ENCODE measurements at regions not wholly inside any gene's neighbourhood (a gene's known extent, or its start where the extent isn't known, plus 50 kb on each side); places are given as distances from the start of the nearest gene placed in this dataset.

DNA sequence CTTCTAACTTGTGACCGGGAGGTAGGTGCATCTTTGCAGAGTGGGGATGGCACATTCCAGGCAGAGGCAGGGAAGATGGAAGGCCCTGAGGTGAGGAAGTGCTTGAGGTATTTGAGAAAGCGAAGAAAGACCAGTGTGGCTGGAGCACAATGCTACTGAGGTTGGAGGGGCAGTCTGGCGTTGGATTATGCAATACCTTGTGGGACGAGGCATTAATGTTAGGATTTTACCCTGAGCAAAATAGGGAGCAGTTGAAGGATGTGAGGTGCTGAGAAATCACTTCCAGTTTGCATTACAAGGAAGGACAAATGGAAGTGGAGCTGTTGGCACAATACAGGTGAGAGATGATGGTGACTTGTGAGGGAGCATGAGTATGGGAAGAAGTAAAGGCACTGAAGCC is 145.5 kb downstream of the KCNA5 start:
- H3K4me1 Mint-ChIP-seq = no peaks in the 10 kb centered on the region
- CTCF ChIA-PET = no interaction called here
- H3K27ac ChIP-seq (ENCODE audit: low read length) = no peak overlapping the region
- ATAC-seq (replicated peaks in 1 of 4) (no peak), DNase-seq (no peak)
- H3K27me3 ChIP-seq (replicated peaks in 1 of 2; ENCODE audit: control insufficient read depth in 2 of 2, extremely low read depth in 1 of 2, insufficient read depth in 2 of 2, low read length in 1 of 2) = peaks cover 0 to 2% of the 10 kb centered on the region in 2 experiments
- H3K27ac Mint-ChIP-seq = no peak overlapping the region
- no peak overlapping the region for H3K4me3 ChIP-seq (ENCODE audit: control insufficient read depth in 1 of 2, extremely low read depth in 1 of 2, low read length in 1 of 2)
- H3K36me3 Mint-ChIP-seq = no peaks in the 10 kb centered on the region
- H3K9me3 Mint-ChIP-seq = no peaks in the 10 kb centered on the region
- no peaks in the 10 kb centered on the region for H3K36me3 ChIP-seq (ENCODE audit: control insufficient read depth in 2 of 2, extremely low read depth in 1 of 2, insufficient read depth in 1 of 2, low read length in 1 of 2)
- POLR2A ChIA-PET = no interaction called here
- H3K9me3 ChIP-seq = no peaks in the 10 kb centered on the region
- WGBS (ENCODE audit: insufficient coverage) = 65% methylated on average over 4 of the region's 4 CpGs
- no peak overlapping the region for H3K4me3 Mint-ChIP-seq
- H3K4me1 ChIP-seq (ENCODE audit: control insufficient read depth in 1 of 2, extremely low read depth in 1 of 2, insufficient read depth in 2 of 2, low read length in 2 of 2) = no peaks in the 10 kb centered on the region
- peaks cover 0 to 3% of the 10 kb centered on the region in 2 donors for H3K27me3 Mint-ChIP-seq

DNA sequence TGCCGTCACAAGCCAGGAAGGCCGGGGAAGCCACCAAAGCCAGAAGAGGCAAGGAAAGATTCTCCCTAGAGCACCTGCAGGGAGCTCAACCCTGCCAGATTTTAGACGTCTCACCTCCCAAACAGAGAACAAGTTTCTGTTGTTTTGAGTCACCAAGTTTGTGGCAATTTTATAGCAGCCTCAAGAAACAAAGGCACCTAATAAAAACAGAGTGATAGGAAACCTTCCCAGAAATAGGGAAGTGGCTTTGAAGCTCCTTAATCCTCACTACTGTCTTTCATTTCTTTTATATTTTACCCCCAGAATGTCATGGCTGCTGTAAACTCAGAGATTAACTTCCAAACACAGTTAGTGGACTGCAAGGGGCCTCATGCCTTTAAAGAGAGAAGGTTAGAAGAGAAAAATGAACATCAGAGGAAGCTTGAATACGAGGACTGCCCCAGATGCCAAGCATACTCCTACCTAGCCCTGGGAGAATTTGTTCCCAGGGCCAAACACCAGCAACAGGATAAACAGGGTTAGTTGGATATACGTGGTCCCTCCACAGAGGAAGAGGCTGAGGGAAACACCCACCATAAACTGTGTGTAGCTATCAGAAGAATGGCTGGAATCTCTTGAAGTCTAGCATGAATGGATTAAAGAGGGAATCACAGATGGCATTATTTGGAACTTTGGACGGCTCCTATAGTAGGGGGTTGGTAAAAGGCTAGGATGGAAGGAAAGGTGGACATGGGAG is 148.3 kb downstream of the KCNA5 start:
- Histone ChIP-seq H3K9me3 (no peaks in the 10 kb centered on the region), H3K4me3 (ENCODE audit: control insufficient read depth in 1 of 2, extremely low read depth in 1 of 2, low read length in 1 of 2) (no peak overlapping the region), H3K27me3 (replicated peaks in 1 of 2; ENCODE audit: control insufficient read depth in 2 of 2, extremely low read depth in 1 of 2, insufficient read depth in 2 of 2, low read length in 1 of 2) (no peaks in the 10 kb centered on the region), H3K36me3 (ENCODE audit: control insufficient read depth in 2 of 2, extremely low read depth in 1 of 2, insufficient read depth in 1 of 2, low read length in 1 of 2) (no peaks in the 10 kb centered on the region), H3K4me1 (ENCODE audit: control insufficient read depth in 1 of 2, extremely low read depth in 1 of 2, insufficient read depth in 2 of 2, low read length in 2 of 2) (no peaks in the 10 kb centered on the region), H3K27ac (ENCODE audit: low read length) (no peak overlapping the region)
- DNase-seq (no peak), ATAC-seq (replicated peaks in 1 of 4) (no peak)
- Mint-ChIP-seq H3K36me3 (no peaks in the 10 kb centered on the region), H3K4me3 (no peak overlapping the region), H3K27me3 (no peaks in the 10 kb centered on the region), H3K4me1 (no peaks in the 10 kb centered on the region), H3K27ac (no peak overlapping the region), H3K9me3 (no peaks in the 10 kb centered on the region)
- POLR2A ChIA-PET = no interaction called here
- CTCF ChIA-PET = interaction anchor here in 1 of 2 donors (0.5 kb wide), 1 partner anchor 14 kb away, joined by 4 read pairs; no protein-coding TSS in a partner anchor
- WGBS (ENCODE audit: insufficient coverage) = 42% methylated on average over 3 of the region's 6 CpGs

DNA sequence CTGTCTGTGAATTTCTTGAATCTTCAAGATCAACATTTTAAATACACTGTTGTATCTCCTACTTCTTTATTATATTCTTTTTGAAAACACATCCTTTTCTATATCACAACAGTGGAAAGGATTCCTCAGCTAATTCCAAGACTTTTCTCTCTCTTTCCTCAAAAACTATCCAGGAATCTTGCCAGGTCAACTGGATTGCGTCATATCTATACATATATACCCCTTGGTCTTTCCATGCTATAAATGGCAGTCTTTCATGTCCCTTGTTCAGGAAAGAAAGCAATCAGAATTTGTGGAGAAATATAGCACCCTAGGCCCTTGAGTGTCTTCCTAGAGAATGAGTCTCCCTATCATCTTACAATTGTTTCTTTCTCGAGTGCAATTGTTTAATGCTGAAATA is 149.0 kb downstream of the KCNA5 start:
- H3K4me1 ChIP-seq (ENCODE audit: control insufficient read depth in 1 of 2, extremely low read depth in 1 of 2, insufficient read depth in 2 of 2, low read length in 2 of 2) = no peaks in the 10 kb centered on the region
- no peaks in the 10 kb centered on the region for H3K27me3 ChIP-seq (replicated peaks in 1 of 2; ENCODE audit: control insufficient read depth in 2 of 2, extremely low read depth in 1 of 2, insufficient read depth in 2 of 2, low read length in 1 of 2)
- Mint-ChIP-seq H3K4me1 (no peaks in the 10 kb centered on the region), H3K9me3 (no peaks in the 10 kb centered on the region), H3K27ac (no peak overlapping the region), H3K36me3 (no peaks in the 10 kb centered on the region), H3K4me3 (no peak overlapping the region), H3K27me3 (no peaks in the 10 kb centered on the region)
- H3K27ac ChIP-seq (ENCODE audit: low read length) = no peak overlapping the region
- ChIA-PET POLR2A (no interaction called here), CTCF (no interaction called here)
- WGBS (ENCODE audit: insufficient coverage) = 80% methylated on average over 1 of the region's 2 CpGs
- H3K4me3 ChIP-seq (ENCODE audit: control insufficient read depth in 1 of 2, extremely low read depth in 1 of 2, low read length in 1 of 2) = no peak overlapping the region
- H3K9me3 ChIP-seq = no peaks in the 10 kb centered on the region
- DNase-seq = no peak
- H3K36me3 ChIP-seq (ENCODE audit: control insufficient read depth in 2 of 2, extremely low read depth in 1 of 2, insufficient read depth in 1 of 2, low read length in 1 of 2) = no peaks in the 10 kb centered on the region
- ATAC-seq (replicated peaks in 1 of 4) = no peak

DNA sequence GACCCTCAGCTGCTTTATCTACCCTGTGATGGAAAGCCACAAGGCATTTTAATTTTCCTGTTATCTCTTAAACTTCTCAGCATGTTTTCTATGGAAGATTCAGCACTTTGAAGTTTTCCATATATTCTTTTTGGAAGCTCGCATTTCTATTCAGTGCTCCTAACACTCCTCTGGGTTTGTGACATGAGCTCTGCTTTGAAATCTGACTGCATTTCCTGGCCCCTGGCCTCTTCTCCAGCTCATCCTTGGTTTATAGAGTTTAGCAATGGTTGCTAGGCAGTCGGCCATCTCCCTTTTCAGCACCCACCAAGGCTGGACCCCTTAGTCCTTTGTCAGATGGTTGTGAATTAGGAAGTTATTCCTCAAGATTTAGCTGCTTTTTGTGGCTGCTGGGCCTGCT is 150.6 kb downstream of the KCNA5 start:
- Histone ChIP-seq H3K36me3 (ENCODE audit: control insufficient read depth in 2 of 2, extremely low read depth in 1 of 2, insufficient read depth in 1 of 2, low read length in 1 of 2) (no peaks in the 10 kb centered on the region), H3K4me3 (ENCODE audit: control insufficient read depth in 1 of 2, extremely low read depth in 1 of 2, low read length in 1 of 2) (no peak overlapping the region), H3K4me1 (ENCODE audit: control insufficient read depth in 1 of 2, extremely low read depth in 1 of 2, insufficient read depth in 2 of 2, low read length in 2 of 2) (no peaks in the 10 kb centered on the region), H3K27me3 (replicated peaks in 1 of 2; ENCODE audit: control insufficient read depth in 2 of 2, extremely low read depth in 1 of 2, insufficient read depth in 2 of 2, low read length in 1 of 2) (no peaks in the 10 kb centered on the region), H3K9me3 (no peaks in the 10 kb centered on the region), H3K27ac (ENCODE audit: low read length) (no peak overlapping the region)
- no peaks in the 10 kb centered on the region for H3K9me3 Mint-ChIP-seq
- ChIA-PET POLR2A (no interaction called here), CTCF (interaction anchor here in 1 of 2 donors (0.8 kb wide), 1 partner anchor 345 kb away, joined by 6 read pairs; no protein-coding TSS in a partner anchor)
- no peaks in the 10 kb centered on the region for H3K36me3 Mint-ChIP-seq
- no peak overlapping the region for H3K27ac Mint-ChIP-seq
- H3K4me1 Mint-ChIP-seq = no peaks in the 10 kb centered on the region
- DNase-seq (no peak), ATAC-seq (replicated peaks in 1 of 4) (no peak)
- WGBS (ENCODE audit: insufficient coverage) = no CpG with 5 or more reads among the region's 2 CpGs
- H3K27me3 Mint-ChIP-seq = peaks cover 7% of the 10 kb centered on the region in 2 donors
- H3K4me3 Mint-ChIP-seq = no peak overlapping the region

DNA sequence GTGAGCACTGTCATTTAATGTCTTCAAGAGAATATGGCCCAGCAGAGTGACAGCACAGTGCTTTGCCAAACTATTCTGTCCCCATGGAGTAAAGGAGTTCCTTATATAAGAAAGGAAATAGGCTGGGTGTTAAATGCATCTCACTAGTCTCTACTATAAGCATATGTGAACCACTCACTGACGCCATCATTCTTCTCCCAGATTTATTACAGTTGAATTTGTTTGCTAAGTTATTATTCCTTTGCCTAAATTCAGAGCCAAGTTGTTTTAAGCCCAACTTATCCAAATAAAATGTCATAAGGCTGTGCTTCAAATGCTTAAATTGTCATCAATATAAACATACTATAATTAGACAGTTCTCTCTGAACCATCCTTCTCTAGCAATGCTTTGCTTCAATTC is 151.6 kb downstream of the KCNA5 start:
- WGBS (ENCODE audit: insufficient coverage) = no CpG with 5 or more reads among the region's 1 CpG
- Histone ChIP-seq H3K4me3 (ENCODE audit: control insufficient read depth in 1 of 2, extremely low read depth in 1 of 2, low read length in 1 of 2) (no peak overlapping the region), H3K9me3 (no peaks in the 10 kb centered on the region), H3K4me1 (ENCODE audit: control insufficient read depth in 1 of 2, extremely low read depth in 1 of 2, insufficient read depth in 2 of 2, low read length in 2 of 2) (no peaks in the 10 kb centered on the region), H3K36me3 (ENCODE audit: control insufficient read depth in 2 of 2, extremely low read depth in 1 of 2, insufficient read depth in 1 of 2, low read length in 1 of 2) (no peaks in the 10 kb centered on the region), H3K27me3 (replicated peaks in 1 of 2; ENCODE audit: control insufficient read depth in 2 of 2, extremely low read depth in 1 of 2, insufficient read depth in 2 of 2, low read length in 1 of 2) (peaks cover 0 to 6% of the 10 kb centered on the region in 2 experiments), H3K27ac (ENCODE audit: low read length) (no peak overlapping the region)
- no peak overlapping the region for H3K27ac Mint-ChIP-seq
- CTCF ChIA-PET = no interaction called here
- H3K36me3 Mint-ChIP-seq = no peaks in the 10 kb centered on the region
- ATAC-seq (replicated peaks in 1 of 4) (no peak), DNase-seq (no peak)
- no peaks in the 10 kb centered on the region for H3K9me3 Mint-ChIP-seq
- POLR2A ChIA-PET = no interaction called here
- no peak overlapping the region for H3K4me3 Mint-ChIP-seq
- H3K4me1 Mint-ChIP-seq = no peaks in the 10 kb centered on the region
- H3K27me3 Mint-ChIP-seq = peaks cover 11 to 14% of the 10 kb centered on the region in 2 donors

DNA sequence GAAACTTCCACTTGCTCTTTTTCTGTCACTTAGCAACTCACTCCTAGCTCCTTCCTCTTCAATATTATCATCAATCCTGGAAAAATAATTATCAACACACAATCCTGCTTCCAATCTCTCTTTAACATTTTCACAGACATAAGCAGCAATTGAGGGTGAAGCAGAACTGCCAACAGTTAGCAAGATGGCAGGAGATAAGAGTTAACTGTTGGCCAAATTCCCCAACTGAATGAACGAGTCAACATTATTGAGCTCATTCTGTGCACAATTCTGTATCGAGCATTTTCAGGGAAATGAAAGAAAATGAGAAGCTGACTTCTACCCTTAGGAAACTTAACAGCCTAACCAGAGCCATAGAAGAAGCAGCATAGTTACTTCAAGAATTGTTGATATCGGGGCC is 152.0 kb downstream of the KCNA5 start:
- Mint-ChIP-seq H3K27ac (no peak overlapping the region), H3K4me3 (no peak overlapping the region), H3K4me1 (no peaks in the 10 kb centered on the region), H3K9me3 (no peaks in the 10 kb centered on the region), H3K36me3 (no peaks in the 10 kb centered on the region), H3K27me3 (peaks cover 12 to 15% of the 10 kb centered on the region in 2 donors)
- no peak for DNase-seq
- Histone ChIP-seq H3K27ac (ENCODE audit: low read length) (no peak overlapping the region), H3K9me3 (no peaks in the 10 kb centered on the region), H3K4me3 (ENCODE audit: control insufficient read depth in 1 of 2, extremely low read depth in 1 of 2, low read length in 1 of 2) (no peak overlapping the region), H3K27me3 (replicated peaks in 1 of 2; ENCODE audit: control insufficient read depth in 2 of 2, extremely low read depth in 1 of 2, insufficient read depth in 2 of 2, low read length in 1 of 2) (peaks cover 0 to 10% of the 10 kb centered on the region in 2 experiments), H3K4me1 (ENCODE audit: control insufficient read depth in 1 of 2, extremely low read depth in 1 of 2, insufficient read depth in 2 of 2, low read length in 2 of 2) (no peaks in the 10 kb centered on the region), H3K36me3 (ENCODE audit: control insufficient read depth in 2 of 2, extremely low read depth in 1 of 2, insufficient read depth in 1 of 2, low read length in 1 of 2) (no peaks in the 10 kb centered on the region)
- no peak for ATAC-seq (replicated peaks in 1 of 4)
- WGBS (ENCODE audit: insufficient coverage) = 58% methylated on average over 2 of the region's 3 CpGs
- ChIA-PET CTCF (no interaction called here), POLR2A (no interaction called here)

DNA sequence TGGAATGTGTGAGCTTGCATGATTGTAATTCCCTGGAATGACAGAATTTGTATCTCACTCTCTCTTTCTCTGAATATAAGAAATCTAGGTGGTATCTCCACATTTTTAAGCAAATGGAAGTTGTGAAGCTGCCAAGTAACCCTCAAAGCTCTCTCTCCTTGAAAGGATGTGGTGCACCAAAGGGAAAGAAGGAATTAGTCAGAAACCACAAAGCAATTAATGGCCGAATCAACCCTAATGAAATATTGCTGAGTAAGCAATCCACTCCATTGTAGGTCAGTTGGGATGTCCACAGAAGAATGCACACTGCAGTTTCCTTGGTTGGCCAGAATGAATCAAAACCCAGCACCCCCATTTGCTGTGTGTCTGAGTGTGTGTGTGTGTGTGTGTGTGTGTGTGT is 153.5 kb downstream of the KCNA5 start:
- no peaks in the 10 kb centered on the region for H3K4me1 Mint-ChIP-seq
- H3K36me3 ChIP-seq (ENCODE audit: control insufficient read depth in 2 of 2, extremely low read depth in 1 of 2, insufficient read depth in 1 of 2, low read length in 1 of 2) = no peaks in the 10 kb centered on the region
- ChIA-PET CTCF (no interaction called here), POLR2A (no interaction called here)
- no peak for DNase-seq
- no peaks in the 10 kb centered on the region for H3K9me3 ChIP-seq
- H3K36me3 Mint-ChIP-seq = no peaks in the 10 kb centered on the region
- H3K27me3 Mint-ChIP-seq = peaks cover 15 to 16% of the 10 kb centered on the region in 2 donors
- no peak overlapping the region for H3K4me3 Mint-ChIP-seq
- no peaks in the 10 kb centered on the region for H3K4me1 ChIP-seq (ENCODE audit: control insufficient read depth in 1 of 2, extremely low read depth in 1 of 2, insufficient read depth in 2 of 2, low read length in 2 of 2)
- no peak for ATAC-seq (replicated peaks in 1 of 4)
- H3K27ac Mint-ChIP-seq = no peak overlapping the region
- H3K27me3 ChIP-seq (replicated peaks in 1 of 2; ENCODE audit: control insufficient read depth in 2 of 2, extremely low read depth in 1 of 2, insufficient read depth in 2 of 2, low read length in 1 of 2) = peaks cover 0 to 17% of the 10 kb centered on the region in 2 experiments
- H3K9me3 Mint-ChIP-seq = no peaks in the 10 kb centered on the region
- H3K27ac ChIP-seq (ENCODE audit: low read length) = no peak overlapping the region
- H3K4me3 ChIP-seq (ENCODE audit: control insufficient read depth in 1 of 2, extremely low read depth in 1 of 2, low read length in 1 of 2) = no peak overlapping the region
- no CpG with 5 or more reads among the region's 1 CpG for WGBS (ENCODE audit: insufficient coverage)
